ENCODE measurements at regions not wholly inside any gene's neighbourhood (a gene's known extent, or its start where the extent isn't known, plus 50 kb on each side); places are given as distances from the start of the nearest gene placed in this dataset.

GRCh38 chr16:49129935-49130334 is 151.7 kb downstream of the CBLN1 start:
- Histone ChIP-seq H3K27ac (ENCODE audit: low read depth in 1 of 2, low read length in 2 of 2) (no peak overlapping the region), H3K9ac (ENCODE audit: low read depth in 1 of 2, low read length in 2 of 2) (no peak overlapping the region), H3K4me3 (ENCODE audit: low read depth in 1 of 3, low read length in 3 of 3) (no peak overlapping the region), H3K36me3 (ENCODE audit: control insufficient read depth in 4 of 4, insufficient read depth in 3 of 4, low read depth in 1 of 4, low read length in 3 of 4) (no peaks in the 10 kb centered on the region), H3K9me3 (ENCODE audit: control insufficient read depth in 4 of 4, low read length in 3 of 4) (no peaks in the 10 kb centered on the region), H3K27me3 (ENCODE audit: control insufficient read depth in 4 of 4, insufficient read depth in 4 of 4, low read length in 3 of 4) (no peaks in the 10 kb centered on the region), H3K4me1 (ENCODE audit: control insufficient read depth in 4 of 4, insufficient read depth in 4 of 4, low read length in 3 of 4) (no peaks in the 10 kb centered on the region)
- no peak for DNase-seq (ENCODE audit: low spot score)
- TF ChIP-seq ZBTB33 (IDR thresholded peaks at IDR 0.05), result no peak
- WGBS, result 74% methylated on average over 1 of the region's 1 CpG

- no peak overlapping the region for H3K9ac ChIP-seq (ENCODE audit: low read depth in 1 of 2, low read length in 2 of 2)
- TF ChIP-seq EGR1 (IDR thresholded peaks at IDR 0.05; ENCODE audit: low read depth in 2 of 2), result no peak
- no peak for TF ChIP-seq CTCF (IDR thresholded peaks at IDR 0.05; ENCODE audit: low read depth, low read length, missing input control)
- TF ChIP-seq JUND (IDR thresholded peaks at IDR 0.05), result no peak
- TF ChIP-seq RAD21 (IDR thresholded peaks at IDR 0.05), result no peak
- no peak for TF ChIP-seq FOXA2 (IDR thresholded peaks at IDR 0.05)
- TF ChIP-seq HNF4G (IDR thresholded peaks at IDR 0.05), result no peak
- no peak for TF ChIP-seq SP1 (IDR thresholded peaks at IDR 0.05)
- TF ChIP-seq HNF4A (conservative IDR thresholded peaks at IDR 0.05), result no peak
- TF ChIP-seq RXRA (IDR thresholded peaks at IDR 0.05), result no peak
- no peak for TF ChIP-seq MAX (IDR thresholded peaks at IDR 0.05)
- no peak for TF ChIP-seq GABPA (IDR thresholded peaks at IDR 0.05 in 1 of 2, conservative IDR thresholded peaks at IDR 0.05 in 1 of 2)
- H3K9me3 ChIP-seq (ENCODE audit: control insufficient read depth in 4 of 4, low read length in 3 of 4), result no peaks in the 10 kb centered on the region
- H3K27ac ChIP-seq (ENCODE audit: low read depth in 1 of 2, low read length in 2 of 2), result no peak overlapping the region
- no peaks in the 10 kb centered on the region for H3K36me3 ChIP-seq (ENCODE audit: control insufficient read depth in 4 of 4, insufficient read depth in 3 of 4, low read depth in 1 of 4, low read length in 3 of 4)
- WGBS, result 16% methylated on average over 2 of the region's 2 CpGs
- H3K4me3 ChIP-seq (ENCODE audit: low read depth in 1 of 3, low read length in 3 of 3), result no peak overlapping the region
- no peaks in the 10 kb centered on the region for H3K4me1 ChIP-seq (ENCODE audit: control insufficient read depth in 4 of 4, insufficient read depth in 4 of 4, low read length in 3 of 4)
- H3K27me3 ChIP-seq (ENCODE audit: control insufficient read depth in 4 of 4, insufficient read depth in 4 of 4, low read length in 3 of 4), result no peaks in the 10 kb centered on the region
- no peak for DNase-seq (ENCODE audit: low spot score)
Observed at GRCh38 chr16:49128740-49129139, 152.9 kb downstream of the CBLN1 start.

GRCh38 chr16:49127103-49127502 is 154.5 kb downstream of the CBLN1 start:
- no peak for DNase-seq (ENCODE audit: low spot score)
- H3K27me3 ChIP-seq (ENCODE audit: control insufficient read depth in 4 of 4, insufficient read depth in 4 of 4, low read length in 3 of 4), result no peaks in the 10 kb centered on the region
- H3K4me3 ChIP-seq (ENCODE audit: low read depth in 1 of 3, low read length in 3 of 3), result no peak overlapping the region
- H3K4me1 ChIP-seq (ENCODE audit: control insufficient read depth in 4 of 4, insufficient read depth in 4 of 4, low read length in 3 of 4), result no peaks in the 10 kb centered on the region
- TF ChIP-seq FOXA1 (IDR thresholded peaks at IDR 0.05), result no peak
- peak; percentile 95 for TF ChIP-seq REST (IDR thresholded peaks at IDR 0.05)
- H3K9me3 ChIP-seq (ENCODE audit: control insufficient read depth in 4 of 4, low read length in 3 of 4), result no peaks in the 10 kb centered on the region
- no peak overlapping the region for H3K27ac ChIP-seq (ENCODE audit: low read depth in 1 of 2, low read length in 2 of 2)
- no peaks in the 10 kb centered on the region for H3K36me3 ChIP-seq (ENCODE audit: control insufficient read depth in 4 of 4, insufficient read depth in 3 of 4, low read depth in 1 of 4, low read length in 3 of 4)
- no peak overlapping the region for H3K9ac ChIP-seq (ENCODE audit: low read depth in 1 of 2, low read length in 2 of 2)
- 27% methylated on average over 1 of the region's 1 CpG for WGBS
